Upper lobe of left lung (tissue), 4 donors: ENCODE measurements at regions not wholly inside any gene's neighbourhood (a gene's known extent, or its start where the extent isn't known, plus 50 kb on each side); places are given as distances from the start of the nearest gene placed in this dataset.

Experiments
- CTCF ChIP-seq, 6 experiments: fragments of 450-650 bp in 4 of 6; fragments of 200-600 bp in 2 of 6; sonication (generic) in 2 of 6; IDR thresholded peaks; one replicate each; pipeline ENCODE4 v1.5.1; 2016 to 2019; ENCODE audit warnings: antibody characterized with exemption in 6 of 6
- EP300 ChIP-seq, 4 donors: sonication (generic); formaldehyde crosslinking; IDR thresholded peaks; one replicate each; pipeline ENCODE4 v1.5.1; 2017; ENCODE audit warnings: antibody characterized with exemption in 4 of 4, control low read depth in 2 of 4
- POLR2AphosphoS5 ChIP-seq, 2 donors: sonication (generic); formaldehyde crosslinking; IDR thresholded peaks; one replicate each; pipeline ENCODE4 v1.5.1; 2017; ENCODE audit warnings: antibody characterized with exemption in 2 of 2

GRCh38 chr13:40464337-40465014, 202.0 kb downstream of the FOXO1 start:
- TF ChIP-seq POLR2AphosphoS5 (IDR thresholded peaks at IDR 0.05) (no peak), CTCF (IDR thresholded peaks at IDR 0.05) (no peak), EP300 (IDR thresholded peaks at IDR 0.05) (no peak)
